ENCODE measurements at regions not wholly inside any gene's neighbourhood (a gene's known extent, or its start where the extent isn't known, plus 50 kb on each side); places are given as distances from the start of the nearest gene placed in this dataset.

- no peak for TF ChIP-seq CTCF (IDR thresholded peaks at IDR 0.05; ENCODE audit: low read depth, low read length, poor library complexity, severe bottlenecking)
- TF ChIP-seq EZH2phosphoT487 (IDR thresholded peaks at IDR 0.05; ENCODE audit: borderline replicate concordance, low read length) = no peak
These were observed 340.3 kb upstream of the TBC1D5 start for GRCh38 chr3:18082551-18083272.
